ENCODE measurements at regions not wholly inside any gene's neighbourhood (a gene's known extent, or its start where the extent isn't known, plus 50 kb on each side); places are given as distances from the start of the nearest gene placed in this dataset.
A peak's percentile ranks its signal among the peaks of the same experiment; 100 is the strongest.

DNA sequence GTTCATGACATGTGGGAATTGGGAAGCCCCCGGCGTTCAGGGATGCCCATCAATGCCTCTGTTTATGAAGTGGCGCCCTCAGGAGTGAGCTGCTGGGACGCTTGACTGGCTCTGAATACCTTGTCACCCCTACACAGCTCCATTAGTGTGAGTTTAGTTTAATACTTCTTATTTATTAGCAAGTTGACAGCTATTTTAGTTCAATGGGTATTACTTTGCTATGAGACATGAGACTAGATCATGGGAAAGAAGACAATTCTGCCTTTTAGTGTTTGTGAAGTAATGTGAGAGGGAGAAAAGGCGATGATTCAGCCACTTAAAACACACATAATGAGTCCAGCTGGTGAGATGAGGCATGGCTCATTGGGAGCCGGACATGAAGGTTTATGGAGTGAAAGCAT, 678.5 kb downstream of the NR2F2 start:
- Histone ChIP-seq H3K27ac (ENCODE audit: low read depth, low read length) (no peak overlapping the region), H3K4me3 (ENCODE audit: low read depth, low read length) (no peak overlapping the region), H3K9ac (ENCODE audit: low read length) (no peak overlapping the region), H3K9me3 (ENCODE audit: control insufficient read depth, insufficient read depth, low read depth, low read length) (no peaks in the 10 kb centered on the region), H3K36me3 (ENCODE audit: control insufficient read depth, insufficient read depth, low read length) (no peaks in the 10 kb centered on the region), H3K27me3 (ENCODE audit: control insufficient read depth, insufficient read depth, low read length) (no peaks in the 10 kb centered on the region), H3K4me1 (ENCODE audit: control insufficient read depth, insufficient read depth, low read length) (no peaks in the 10 kb centered on the region)

DNA sequence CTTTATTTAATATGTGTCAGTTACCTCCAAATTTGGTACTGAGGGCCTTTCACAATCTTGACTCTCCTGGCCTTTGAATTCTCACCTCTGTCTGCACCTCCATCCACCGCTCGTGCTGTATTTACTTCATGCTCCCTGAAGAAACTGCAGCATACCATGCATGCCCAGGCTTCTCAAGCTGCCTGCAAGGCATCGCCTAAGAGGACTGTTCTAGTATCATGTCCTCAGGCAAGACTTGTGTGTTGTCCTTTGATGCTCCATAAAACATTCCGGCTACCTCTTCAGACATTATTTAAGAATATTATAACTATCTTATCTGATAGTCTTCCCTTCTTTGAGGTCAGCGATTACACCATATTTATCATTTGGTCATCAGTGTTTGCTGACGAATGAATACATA, 682.5 kb downstream of the NR2F2 start:
- H3K27me3 ChIP-seq (ENCODE audit: control insufficient read depth, insufficient read depth, low read length): no peaks in the 10 kb centered on the region
- no peaks in the 10 kb centered on the region for H3K9me3 ChIP-seq (ENCODE audit: control insufficient read depth, insufficient read depth, low read depth, low read length)
- H3K36me3 ChIP-seq (ENCODE audit: control insufficient read depth, insufficient read depth, low read length): no peaks in the 10 kb centered on the region
- H3K9ac ChIP-seq (ENCODE audit: low read length): no peak overlapping the region
- no peaks in the 10 kb centered on the region for H3K4me1 ChIP-seq (ENCODE audit: control insufficient read depth, insufficient read depth, low read length)
- H3K4me3 ChIP-seq (ENCODE audit: low read depth, low read length): no peak overlapping the region
- H3K27ac ChIP-seq (ENCODE audit: low read depth, low read length): no peak overlapping the region

DNA sequence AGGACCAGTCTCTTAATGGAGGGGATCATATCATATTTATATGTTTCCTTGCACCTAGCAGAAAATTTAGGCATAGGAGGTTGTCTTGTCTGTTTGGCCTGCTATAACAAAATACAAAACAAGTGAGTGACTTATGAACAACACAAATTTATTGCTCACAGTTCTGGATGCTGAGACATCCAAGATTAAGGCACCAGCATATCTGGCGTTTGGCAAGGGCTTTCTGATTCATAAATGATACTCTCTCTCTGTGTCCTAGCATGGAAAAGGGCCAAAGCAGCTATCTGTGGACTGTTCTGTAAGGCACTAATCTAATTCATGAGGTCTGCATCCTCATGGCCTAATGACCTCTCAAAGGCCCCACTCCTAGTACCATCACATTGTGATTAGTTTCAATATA, 683.0 kb downstream of the NR2F2 start:
- Histone ChIP-seq H3K4me3 (ENCODE audit: low read depth, low read length) (no peak overlapping the region), H3K27ac (ENCODE audit: low read depth, low read length) (no peak overlapping the region), H3K4me1 (ENCODE audit: control insufficient read depth, insufficient read depth, low read length) (no peaks in the 10 kb centered on the region), H3K36me3 (ENCODE audit: control insufficient read depth, insufficient read depth, low read length) (no peaks in the 10 kb centered on the region), H3K9me3 (ENCODE audit: control insufficient read depth, insufficient read depth, low read depth, low read length) (no peaks in the 10 kb centered on the region), H3K9ac (ENCODE audit: low read length) (no peak overlapping the region), H3K27me3 (ENCODE audit: control insufficient read depth, insufficient read depth, low read length) (no peaks in the 10 kb centered on the region)

DNA sequence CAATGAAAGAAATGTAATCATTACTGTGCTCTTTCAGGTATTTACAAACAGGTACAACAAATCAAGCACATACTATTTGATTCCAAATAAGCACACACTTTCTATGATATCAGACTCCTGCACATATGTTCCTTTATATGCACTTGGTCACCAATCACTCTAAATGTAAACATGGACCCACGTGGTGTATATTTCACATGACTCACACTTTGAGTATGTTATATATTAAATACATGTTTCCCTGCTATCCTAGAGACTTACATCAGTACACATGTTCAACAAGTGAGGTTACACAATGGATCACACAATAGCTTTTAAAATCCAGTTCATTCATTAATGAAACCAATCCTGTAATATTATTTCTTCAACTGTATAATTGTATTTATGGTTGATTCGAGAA, 683.5 kb downstream of the NR2F2 start:
- H3K9me3 ChIP-seq (ENCODE audit: control insufficient read depth, insufficient read depth, low read depth, low read length): no peaks in the 10 kb centered on the region
- H3K4me3 ChIP-seq (ENCODE audit: low read depth, low read length): no peak overlapping the region
- no peak overlapping the region for H3K27ac ChIP-seq (ENCODE audit: low read depth, low read length)
- H3K4me1 ChIP-seq (ENCODE audit: control insufficient read depth, insufficient read depth, low read length): no peaks in the 10 kb centered on the region
- no peaks in the 10 kb centered on the region for H3K27me3 ChIP-seq (ENCODE audit: control insufficient read depth, insufficient read depth, low read length)
- H3K36me3 ChIP-seq (ENCODE audit: control insufficient read depth, insufficient read depth, low read length): no peaks in the 10 kb centered on the region
- H3K9ac ChIP-seq (ENCODE audit: low read length): no peak overlapping the region

DNA sequence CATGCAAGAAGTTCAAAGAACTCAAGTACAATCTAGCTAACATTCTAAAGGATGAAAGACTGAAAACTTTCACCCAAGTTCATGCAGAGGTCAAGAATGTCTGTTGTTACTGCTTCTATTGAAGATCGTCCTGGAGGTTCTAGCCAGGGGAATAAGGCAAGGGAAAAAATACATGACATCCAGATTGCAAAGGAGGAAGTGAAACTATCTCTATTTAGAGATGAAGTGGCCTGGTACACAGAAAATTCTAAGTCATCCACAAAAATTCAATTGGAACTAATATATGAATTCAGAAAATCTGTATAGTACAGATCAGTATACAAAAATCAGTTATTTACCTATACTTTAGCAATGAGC, 693.0 kb downstream of the NR2F2 start:
- no peak overlapping the region for H3K9ac ChIP-seq (ENCODE audit: low read length)
- no peaks in the 10 kb centered on the region for H3K9me3 ChIP-seq (ENCODE audit: control insufficient read depth, insufficient read depth, low read depth, low read length)
- H3K4me1 ChIP-seq (ENCODE audit: control insufficient read depth, insufficient read depth, low read length): no peaks in the 10 kb centered on the region
- no peaks in the 10 kb centered on the region for H3K36me3 ChIP-seq (ENCODE audit: control insufficient read depth, insufficient read depth, low read length)
- H3K27me3 ChIP-seq (ENCODE audit: control insufficient read depth, insufficient read depth, low read length): no peaks in the 10 kb centered on the region
- no peak overlapping the region for H3K4me3 ChIP-seq (ENCODE audit: low read depth, low read length)
- no peak overlapping the region for H3K27ac ChIP-seq (ENCODE audit: low read depth, low read length)

DNA sequence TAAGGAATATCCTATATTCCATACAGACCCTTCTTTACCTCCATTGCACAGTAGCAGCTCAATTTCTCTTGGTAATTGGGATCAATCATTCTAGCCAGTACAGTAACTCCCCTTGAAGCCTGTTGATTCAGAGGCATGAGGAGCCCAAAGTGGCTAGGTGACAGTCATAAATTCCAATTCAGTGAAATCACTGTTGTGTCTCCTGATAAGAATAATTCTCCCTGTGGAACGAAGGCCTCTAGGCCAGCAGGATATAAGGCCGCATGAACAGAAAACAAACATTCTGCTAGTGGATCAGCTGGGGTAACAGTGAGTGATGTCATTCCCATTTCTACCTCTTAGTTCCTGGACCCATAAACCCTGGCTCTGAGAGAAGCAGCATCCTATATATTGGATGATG, 696.3 kb downstream of the NR2F2 start:
- no peaks in the 10 kb centered on the region for H3K36me3 ChIP-seq (ENCODE audit: control insufficient read depth, insufficient read depth, low read length)
- H3K27ac ChIP-seq (ENCODE audit: low read depth, low read length): no peak overlapping the region
- H3K27me3 ChIP-seq (ENCODE audit: control insufficient read depth, insufficient read depth, low read length): no peaks in the 10 kb centered on the region
- H3K4me3 ChIP-seq (ENCODE audit: low read depth, low read length): no peak overlapping the region
- H3K9me3 ChIP-seq (ENCODE audit: control insufficient read depth, insufficient read depth, low read depth, low read length): peaks cover 13% of the 10 kb centered on the region
- no peaks in the 10 kb centered on the region for H3K4me1 ChIP-seq (ENCODE audit: control insufficient read depth, insufficient read depth, low read length)
- no peak overlapping the region for H3K9ac ChIP-seq (ENCODE audit: low read length)

DNA sequence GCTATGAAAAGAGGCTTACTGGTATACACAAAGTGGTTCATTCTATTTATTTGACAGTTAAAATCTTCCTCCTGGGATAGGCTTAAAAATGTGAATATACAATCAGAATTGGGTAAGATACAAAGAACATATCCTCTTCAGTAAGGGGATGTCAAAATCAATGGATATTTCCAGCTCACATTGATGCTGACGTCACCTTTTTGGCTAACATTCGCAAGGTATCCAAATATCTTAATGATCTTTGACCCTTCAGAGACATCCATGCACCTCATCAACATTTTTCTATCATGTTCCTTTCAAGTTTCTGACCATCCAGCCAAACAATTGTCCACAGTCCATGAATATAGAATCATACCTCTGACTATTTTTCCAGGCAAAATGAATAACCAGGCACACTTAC, 697.3 kb downstream of the NR2F2 start:
- Histone ChIP-seq H3K9me3 (ENCODE audit: control insufficient read depth, insufficient read depth, low read depth, low read length) (peaks cover 13% of the 10 kb centered on the region), H3K4me1 (ENCODE audit: control insufficient read depth, insufficient read depth, low read length) (no peaks in the 10 kb centered on the region), H3K36me3 (ENCODE audit: control insufficient read depth, insufficient read depth, low read length) (no peaks in the 10 kb centered on the region), H3K27ac (ENCODE audit: low read depth, low read length) (no peak overlapping the region), H3K4me3 (ENCODE audit: low read depth, low read length) (no peak overlapping the region), H3K27me3 (ENCODE audit: control insufficient read depth, insufficient read depth, low read length) (no peaks in the 10 kb centered on the region), H3K9ac (ENCODE audit: low read length) (no peak overlapping the region)

DNA sequence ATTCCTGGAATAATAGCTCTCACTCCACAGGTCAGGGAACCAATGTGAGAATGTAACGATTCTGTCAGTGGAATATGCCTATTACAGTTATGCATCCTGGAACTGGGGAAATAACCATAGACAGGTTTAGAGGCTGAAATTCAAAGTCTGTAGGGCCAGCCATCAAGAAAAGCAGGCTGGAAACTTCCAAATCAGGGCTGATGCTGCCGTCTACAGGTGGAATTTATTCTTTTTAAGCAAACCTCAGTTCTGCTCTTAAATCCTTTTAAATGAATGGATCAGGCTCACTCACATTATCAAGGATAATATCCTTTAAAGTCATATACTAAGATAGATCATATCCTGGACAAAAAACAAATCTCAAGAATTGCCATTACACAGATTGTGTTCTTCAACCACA, 699.8 kb downstream of the NR2F2 start:
- H3K36me3 ChIP-seq (ENCODE audit: control insufficient read depth, insufficient read depth, low read length): no peaks in the 10 kb centered on the region
- H3K4me3 ChIP-seq (ENCODE audit: low read depth, low read length): no peak overlapping the region
- no peak overlapping the region for H3K27ac ChIP-seq (ENCODE audit: low read depth, low read length)
- H3K9ac ChIP-seq (ENCODE audit: low read length): no peak overlapping the region
- H3K9me3 ChIP-seq (ENCODE audit: control insufficient read depth, insufficient read depth, low read depth, low read length): peaks cover 13% of the 10 kb centered on the region
- no peaks in the 10 kb centered on the region for H3K27me3 ChIP-seq (ENCODE audit: control insufficient read depth, insufficient read depth, low read length)
- H3K4me1 ChIP-seq (ENCODE audit: control insufficient read depth, insufficient read depth, low read length): no peaks in the 10 kb centered on the region

DNA sequence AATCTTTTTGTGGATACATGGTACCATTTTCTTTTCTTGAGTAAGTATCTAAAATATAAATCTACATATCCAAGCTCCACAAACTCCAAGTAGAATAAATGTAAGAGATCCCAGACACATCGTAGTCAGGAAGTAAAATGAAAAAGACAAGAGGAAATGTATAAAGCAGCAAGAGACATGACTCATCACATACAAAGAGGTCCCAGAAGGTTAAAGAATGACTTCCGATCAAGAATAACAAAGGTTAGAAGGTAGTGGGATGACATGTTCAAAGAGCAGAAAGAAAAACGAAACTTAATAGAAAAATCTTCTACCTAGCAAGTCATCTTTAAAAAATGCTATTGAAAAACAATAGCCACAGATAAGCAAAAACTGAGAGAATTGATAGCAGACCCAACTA, 705.8 kb downstream of the NR2F2 start:
- no peaks in the 10 kb centered on the region for H3K36me3 ChIP-seq (ENCODE audit: control insufficient read depth, insufficient read depth, low read length)
- 0 out of 2 replicates have a peak overlapping the region, but pooled peaks have one; percentile 13 for H3K27ac ChIP-seq (ENCODE audit: low read depth, low read length)
- H3K4me1 ChIP-seq (ENCODE audit: control insufficient read depth, insufficient read depth, low read length): no peaks in the 10 kb centered on the region; the same call in 1 of the 2 replicates
- H3K9me3 ChIP-seq (ENCODE audit: control insufficient read depth, insufficient read depth, low read depth, low read length): peaks cover 4% of the 10 kb centered on the region; the same call in 1 of the 2 replicates
- H3K27me3 ChIP-seq (ENCODE audit: control insufficient read depth, insufficient read depth, low read length): no peaks in the 10 kb centered on the region
- H3K9ac ChIP-seq (ENCODE audit: low read length): no peak overlapping the region
- H3K4me3 ChIP-seq (ENCODE audit: low read depth, low read length): no peak overlapping the region

DNA sequence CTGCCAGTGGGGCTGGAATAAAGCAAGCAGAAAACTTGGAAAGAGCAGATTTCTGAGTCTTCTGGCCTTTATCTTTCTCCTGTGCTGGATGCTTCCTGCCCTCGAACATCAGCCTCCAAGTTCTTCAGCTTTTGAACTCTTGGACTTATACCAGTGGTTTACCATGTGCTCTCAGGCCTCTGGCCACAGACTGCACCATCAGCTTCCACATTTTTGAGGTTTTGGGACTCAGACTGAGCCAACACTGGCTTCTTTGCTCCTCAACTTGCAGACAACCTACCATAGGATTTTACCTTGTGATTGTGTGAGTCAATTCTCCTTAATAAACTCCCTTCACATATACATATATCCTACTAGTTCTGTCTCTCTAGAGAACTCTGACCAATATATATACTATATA, 706.6 kb downstream of the NR2F2 start:
- H3K9me3 ChIP-seq (ENCODE audit: control insufficient read depth, insufficient read depth, low read depth, low read length): peaks cover 4% of the 10 kb centered on the region; the same call in 1 of the 2 replicates
- H3K9ac ChIP-seq (ENCODE audit: low read length): no peak overlapping the region
- H3K27me3 ChIP-seq (ENCODE audit: control insufficient read depth, insufficient read depth, low read length): no peaks in the 10 kb centered on the region
- no peaks in the 10 kb centered on the region for H3K36me3 ChIP-seq (ENCODE audit: control insufficient read depth, insufficient read depth, low read length)
- no peak overlapping the region for H3K27ac ChIP-seq (ENCODE audit: low read depth, low read length)
- H3K4me1 ChIP-seq (ENCODE audit: control insufficient read depth, insufficient read depth, low read length): no peaks in the 10 kb centered on the region; the same call in 1 of the 2 replicates
- no peak overlapping the region for H3K4me3 ChIP-seq (ENCODE audit: low read depth, low read length)

DNA sequence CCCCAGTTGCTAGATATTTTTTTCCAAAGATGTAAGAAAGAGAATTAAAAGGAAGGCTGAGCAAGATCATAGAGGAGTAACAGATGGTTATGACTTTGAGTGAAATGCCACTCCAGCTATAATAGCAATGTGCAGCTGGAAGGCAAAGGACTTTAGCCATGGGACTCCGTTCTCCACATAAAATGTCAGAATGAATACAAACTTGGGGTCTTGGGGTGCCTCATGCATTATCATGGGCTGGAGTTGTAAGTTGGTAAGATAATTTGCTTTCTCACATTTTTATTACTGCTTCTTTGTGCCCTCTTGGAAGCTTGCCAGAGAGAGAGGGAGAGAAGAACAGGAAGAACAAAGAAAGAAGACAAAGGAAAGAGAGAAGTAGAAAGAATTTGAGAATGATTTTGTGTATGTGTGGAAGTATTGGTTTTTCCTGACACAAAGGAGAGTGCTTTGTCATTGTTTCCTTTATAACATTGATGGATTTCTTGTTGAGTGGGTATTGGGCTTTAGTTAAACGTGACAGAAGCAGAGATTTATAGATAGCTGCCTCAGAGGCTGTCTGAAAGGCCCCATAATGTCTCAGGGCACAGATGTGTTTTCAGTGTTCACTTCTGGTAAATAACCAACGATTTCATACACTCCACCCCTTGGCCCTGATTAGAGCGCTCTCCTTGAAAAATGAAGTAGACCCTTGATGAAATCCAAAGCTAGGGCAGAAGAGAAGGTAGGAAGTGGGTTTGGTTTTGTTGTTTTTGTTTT, 715.3 kb downstream of the NR2F2 start:
- Histone ChIP-seq H3K27ac (ENCODE audit: low read depth, low read length) (no peak overlapping the region), H3K9me3 (ENCODE audit: control insufficient read depth, insufficient read depth, low read depth, low read length) (no peaks in the 10 kb centered on the region), H3K4me3 (ENCODE audit: low read depth, low read length) (no peak overlapping the region), H3K4me1 (ENCODE audit: control insufficient read depth, insufficient read depth, low read length) (no peaks in the 10 kb centered on the region), H3K36me3 (ENCODE audit: control insufficient read depth, insufficient read depth, low read length) (no peaks in the 10 kb centered on the region), H3K9ac (ENCODE audit: low read length) (no peak overlapping the region), H3K27me3 (ENCODE audit: control insufficient read depth, insufficient read depth, low read length) (no peaks in the 10 kb centered on the region)
